Endothelial cell of umbilical vein (primary cell): ENCODE measurements at regions not wholly inside any gene's neighbourhood (a gene's known extent, or its start where the extent isn't known, plus 50 kb on each side); places are given as distances from the start of the nearest gene placed in this dataset.

ENCODE experiments used
- BruUV-seq: library from RNA; stranded (reverse); fragments of 400-500 nt; replicated peaks from 2 replicates; lab custom pipeline; 2021; lab: Mats Ljungman, UMichigan
- CTCF ChIA-PET: fragments of 300-600, 350-600 bp; sonication (Branson Sonifier 250); formaldehyde crosslinking; loops from one replicate; lab custom pipeline; 2021; ENCODE audit warnings: antibody characterized with exemption, inconsistent platforms; lab: Charles Lee
- POLR2A ChIA-PET: fragments of 300-600, 350-600 bp; sonication (Branson Sonifier 250); formaldehyde crosslinking; loops from one replicate; lab custom pipeline; 2021; ENCODE audit warnings: antibody characterized with exemption, inconsistent platforms; lab: Charles Lee
- DNase-seq: peaks from one replicate; pipeline ENCODE4 v3.0.0-alpha.2; 2011; ENCODE audit warnings: low read depth, low spot score
- FAIRE-seq: peaks from 2 replicates; lab custom pipeline; 2011; peaks lifted over from hg19 to GRCh38; lab: Jason Lieb, UNC
- H2AFZ ChIP-seq: 2 replicates; pipeline ENCODE4 v1.6.0; 2012; ENCODE audit warnings: low read depth, low read length, control low read depth, inconsistent platforms
- H3K27ac ChIP-seq: 2 replicates; pipeline ENCODE4 v1.5.1; 2011; ENCODE audit warnings: low read depth, mild to moderate bottlenecking, control low read depth, low read length, moderate library complexity; ENCODE audit not compliant: insufficient read depth
- H3K27me3 ChIP-seq, 2 experiments: 2 replicates each; pipeline versions ENCODE4 v1.6.0 to v1.6.1; 2011; ENCODE audit warnings: low read length in 2 of 2, mixed read lengths in 1 of 2; ENCODE audit not compliant: control insufficient read depth in 2 of 2, insufficient read depth in 2 of 2
- H3K36me3 ChIP-seq, 2 experiments: 2 replicates in 1 of 2; 3 replicates in 1 of 2; pipeline ENCODE4 v1.5.1; 2011; ENCODE audit warnings: low read length in 2 of 2, mild to moderate bottlenecking in 1 of 2, moderate library complexity in 1 of 2; ENCODE audit not compliant: control insufficient read depth in 2 of 2, insufficient read depth in 2 of 2; ENCODE audit errors: extremely low read depth in 1 of 2
- H3K4me1 ChIP-seq: 3 replicates; pipeline ENCODE4 v1.5.1; 2011; ENCODE audit warnings: mild to moderate bottlenecking, low read length; ENCODE audit not compliant: control insufficient read depth, insufficient read depth; ENCODE audit errors: extremely low read depth
- H3K4me2 ChIP-seq: 2 replicates; pipeline ENCODE4 v1.6.1; 2011; ENCODE audit warnings: low read length, control low read depth, mixed read lengths; ENCODE audit not compliant: insufficient read depth
- H3K4me3 ChIP-seq, 3 experiments: fragments of 200-600 bp in 1 of 3; sonication (generic), shearing (Covaris generic) in 1 of 3; replicated peaks in 1 of 3; 2 replicates each; pipeline ENCODE4 v1.5.1; 2011 to 2016; ENCODE audit warnings: control low read depth in 3 of 3, low read length in 3 of 3, mild to moderate bottlenecking in 2 of 3, inconsistent platforms in 1 of 3, low read depth in 1 of 3, moderate library complexity in 1 of 3; ENCODE audit not compliant: insufficient read depth in 1 of 3
- H3K79me2 ChIP-seq: 2 replicates; pipeline ENCODE4 v1.6.0; 2012; ENCODE audit warnings: low read length, inconsistent platforms; ENCODE audit not compliant: control insufficient read depth, insufficient read depth
- H3K9ac ChIP-seq: replicated peaks from 2 replicates; pipeline ENCODE3; 2011; ENCODE audit warnings: low read length, control low read depth; ENCODE audit not compliant: insufficient read depth; ENCODE audit errors: extremely low read depth
- H3K9me1 ChIP-seq: replicated peaks from 3 replicates; pipeline ENCODE4 v1.6.0; 2011; ENCODE audit warnings: mild to moderate bottlenecking, low read length; ENCODE audit not compliant: control insufficient read depth, insufficient read depth; ENCODE audit errors: extremely low read depth
- H3K9me3 ChIP-seq: replicated peaks from 2 replicates; pipeline ENCODE4 v1.5.1; 2012; ENCODE audit warnings: low read length, inconsistent platforms; ENCODE audit not compliant: control insufficient read depth, insufficient read depth
- H4K20me1 ChIP-seq: replicated peaks from 2 replicates; pipeline ENCODE3; 2011; ENCODE audit warnings: mild to moderate bottlenecking, low read length; ENCODE audit not compliant: control insufficient read depth, insufficient read depth; ENCODE audit errors: extremely low read depth
- EZH2 ChIP-seq: IDR thresholded peaks from 2 replicates; pipeline ENCODE4 v1.6.1; 2012; ENCODE audit warnings: borderline replicate concordance, low read depth, mild to moderate bottlenecking, moderate library complexity, low read length, inconsistent platforms; ENCODE audit not compliant: severe bottlenecking
- FOS ChIP-seq: IDR thresholded peaks from 2 replicates; pipeline ENCODE4 v1.6.1; 2011; ENCODE audit warnings: mild to moderate bottlenecking, low read length, moderate library complexity, borderline replicate concordance; ENCODE audit not compliant: insufficient read depth
- GATA2 ChIP-seq: IDR thresholded peaks from 2 replicates; pipeline ENCODE4 v1.7.0; 2011; ENCODE audit warnings: low read depth, mild to moderate bottlenecking, moderate library complexity, mixed read lengths, low read length; ENCODE audit not compliant: insufficient read length, insufficient read depth
- MYC ChIP-seq: IDR thresholded peaks from one replicate; pipeline ENCODE4 v1.6.1; 2011; ENCODE audit warnings: mild to moderate bottlenecking, low read depth, low read length
- POLR2A ChIP-seq: IDR thresholded peaks from 2 replicates; pipeline ENCODE4 v1.6.1; 2012; ENCODE audit warnings: low read depth, mild to moderate bottlenecking, control low read depth, low read length
- POLR2AphosphoS5 ChIP-seq: IDR thresholded peaks from 2 replicates; pipeline ENCODE4 v1.6.1; 2012; ENCODE audit warnings: low read depth, mild to moderate bottlenecking, control low read depth, low read length, moderate library complexity; ENCODE audit not compliant: insufficient read depth
- dilution Hi-C: fragments of 300-500 bp; cut with MboI; formaldehyde crosslinking; loops from one replicate; pipeline ENCODE4 v1.15.0; 2019; ENCODE audit warnings: low sequenced_read_pairs; ENCODE audit not compliant: extremely low pct_ligation_motif_present
- intact Hi-C: fragments of 100-400 bp; cut with micrococcal nuclease; formaldehyde crosslinking; loops from one replicate; pipeline ENCODE4 v1.10.0; 2022
- TF ChIP-seq, protein P1 (sequence below), 2 donors: IDR thresholded peaks; 1 replicate in 1 of 2; 2 replicates in 1 of 2; pipeline ENCODE4 v1.5.1; 2011; ENCODE audit warnings: low read length in 2 of 2, mild to moderate bottlenecking in 2 of 2, moderate library complexity in 2 of 2, control low read depth in 1 of 2, inconsistent platforms in 1 of 2, low read depth in 1 of 2; ENCODE audit not compliant: insufficient read depth in 1 of 2; ENCODE audit errors: extremely low read depth in 1 of 2
- TF ChIP-seq, protein P2 (sequence below): IDR thresholded peaks from 2 replicates; pipeline ENCODE4 v1.6.1; 2011; ENCODE audit not compliant: insufficient read depth, insufficient read length

DNA sequence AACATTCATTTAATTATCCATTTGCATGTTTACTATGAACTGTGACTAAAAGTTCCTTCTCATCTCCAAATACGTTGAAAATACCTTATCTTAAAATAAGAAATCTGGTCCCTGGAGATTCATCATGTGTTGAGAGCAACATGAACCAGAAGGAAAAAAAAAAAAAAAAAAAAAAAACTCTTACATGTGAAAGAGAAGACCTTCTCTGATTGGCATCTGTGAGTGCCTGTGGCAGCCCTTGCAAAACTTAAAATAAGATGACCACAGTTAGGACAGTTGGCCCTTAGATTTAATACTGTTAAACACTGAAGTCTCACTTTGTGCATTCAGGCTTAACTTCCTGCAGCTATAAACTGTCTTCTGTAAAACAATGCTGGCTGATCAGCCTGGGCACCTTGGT lies 1395.2 kb upstream of the ADGRL4 start:
- Histone ChIP-seq H3K4me3 (no peak overlapping the region), H3K27ac (no peak overlapping the region), H3K79me2 (no peaks in the 10 kb centered on the region), H3K9me1 (no peaks in the 10 kb centered on the region), H3K9ac (no peak overlapping the region), H3K4me1 (no peaks in the 10 kb centered on the region), H3K27me3 (no peaks in the 10 kb centered on the region), H3K4me2 (no peak overlapping the region), H4K20me1 (no peaks in the 10 kb centered on the region), H3K36me3 (no peaks in the 10 kb centered on the region), H3K9me3 (no peaks in the 10 kb centered on the region), H2AFZ (no peak overlapping the region)
- ChIA-PET POLR2A (no interaction called here), CTCF (no interaction called here)
- TF ChIP-seq POLR2AphosphoS5 (no peak), FOS (no peak), GATA2 (no peak), POLR2A (no peak), EZH2 (no peak)
- TF ChIP-seq, protein P1, sequence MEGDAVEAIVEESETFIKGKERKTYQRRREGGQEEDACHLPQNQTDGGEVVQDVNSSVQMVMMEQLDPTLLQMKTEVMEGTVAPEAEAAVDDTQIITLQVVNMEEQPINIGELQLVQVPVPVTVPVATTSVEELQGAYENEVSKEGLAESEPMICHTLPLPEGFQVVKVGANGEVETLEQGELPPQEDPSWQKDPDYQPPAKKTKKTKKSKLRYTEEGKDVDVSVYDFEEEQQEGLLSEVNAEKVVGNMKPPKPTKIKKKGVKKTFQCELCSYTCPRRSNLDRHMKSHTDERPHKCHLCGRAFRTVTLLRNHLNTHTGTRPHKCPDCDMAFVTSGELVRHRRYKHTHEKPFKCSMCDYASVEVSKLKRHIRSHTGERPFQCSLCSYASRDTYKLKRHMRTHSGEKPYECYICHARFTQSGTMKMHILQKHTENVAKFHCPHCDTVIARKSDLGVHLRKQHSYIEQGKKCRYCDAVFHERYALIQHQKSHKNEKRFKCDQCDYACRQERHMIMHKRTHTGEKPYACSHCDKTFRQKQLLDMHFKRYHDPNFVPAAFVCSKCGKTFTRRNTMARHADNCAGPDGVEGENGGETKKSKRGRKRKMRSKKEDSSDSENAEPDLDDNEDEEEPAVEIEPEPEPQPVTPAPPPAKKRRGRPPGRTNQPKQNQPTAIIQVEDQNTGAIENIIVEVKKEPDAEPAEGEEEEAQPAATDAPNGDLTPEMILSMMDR (IDR thresholded peaks at IDR 0.05; ENCODE audit: extremely low read depth in 1 of 2, insufficient read depth in 1 of 2, low read depth in 1 of 2, low read length in 2 of 2), result no peak
- intact Hi-C loops, result no loop called here
- no TSS peak for BruUV-seq
- no peak for DNase-seq
- no peak for FAIRE-seq
- dilution Hi-C loops, result no loop called here

DNA sequence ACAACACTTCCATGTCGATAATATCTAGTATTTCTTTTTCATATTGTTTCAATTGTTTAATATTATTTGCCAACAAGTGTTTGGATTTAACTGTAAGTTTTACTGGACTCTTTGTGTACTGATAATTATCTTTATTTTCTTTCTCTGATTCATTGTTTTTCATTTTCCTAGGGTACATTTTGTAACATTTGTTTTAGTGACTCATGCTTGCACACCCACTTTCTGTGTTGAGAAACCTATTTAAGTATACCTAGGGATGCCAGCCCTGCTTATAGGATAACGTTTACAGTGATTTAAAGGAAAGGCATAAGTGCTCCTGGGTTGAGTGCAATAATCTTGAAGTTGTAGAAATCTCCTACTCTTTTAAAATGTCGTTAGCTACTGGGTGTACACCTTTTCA lies 1386.0 kb upstream of the ADGRL4 start:
- H4K20me1 ChIP-seq, result no peaks in the 10 kb centered on the region
- CTCF ChIA-PET, result no interaction called here
- H3K9me1 ChIP-seq, result no peaks in the 10 kb centered on the region
- DNase-seq (peak; percentile 9), FAIRE-seq (no peak)
- H3K9me3 ChIP-seq, result no peaks in the 10 kb centered on the region
- H3K36me3 ChIP-seq, result no peaks in the 10 kb centered on the region
- POLR2A ChIA-PET, result no interaction called here
- H3K4me2 ChIP-seq, result peak overlapping the region; percentile 41
- peak overlapping the region; percentile 39 for H3K27ac ChIP-seq
- no peak overlapping the region for H2AFZ ChIP-seq
- peaks cover 15% of the 10 kb centered on the region for H3K4me1 ChIP-seq
- no TSS peak for BruUV-seq
- intact Hi-C loops (no loop called here), dilution Hi-C loops (no loop called here)
- H3K79me2 ChIP-seq, result no peaks in the 10 kb centered on the region
- H3K9ac ChIP-seq, result no peak overlapping the region
- H3K4me3 ChIP-seq, result no peak overlapping the region
- TF ChIP-seq GATA2, result peak; percentile 59
- TF ChIP-seq MYC, result no peak
- peak; percentile 67 for TF ChIP-seq FOS
- TF ChIP-seq, protein P2, sequence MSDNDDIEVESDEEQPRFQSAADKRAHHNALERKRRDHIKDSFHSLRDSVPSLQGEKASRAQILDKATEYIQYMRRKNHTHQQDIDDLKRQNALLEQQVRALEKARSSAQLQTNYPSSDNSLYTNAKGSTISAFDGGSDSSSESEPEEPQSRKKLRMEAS, result no peak
- no peaks in the 10 kb centered on the region for H3K27me3 ChIP-seq
